ENCODE measurements at regions not wholly inside any gene's neighbourhood (a gene's known extent, or its start where the extent isn't known, plus 50 kb on each side); places are given as distances from the start of the nearest gene placed in this dataset.

DNA sequence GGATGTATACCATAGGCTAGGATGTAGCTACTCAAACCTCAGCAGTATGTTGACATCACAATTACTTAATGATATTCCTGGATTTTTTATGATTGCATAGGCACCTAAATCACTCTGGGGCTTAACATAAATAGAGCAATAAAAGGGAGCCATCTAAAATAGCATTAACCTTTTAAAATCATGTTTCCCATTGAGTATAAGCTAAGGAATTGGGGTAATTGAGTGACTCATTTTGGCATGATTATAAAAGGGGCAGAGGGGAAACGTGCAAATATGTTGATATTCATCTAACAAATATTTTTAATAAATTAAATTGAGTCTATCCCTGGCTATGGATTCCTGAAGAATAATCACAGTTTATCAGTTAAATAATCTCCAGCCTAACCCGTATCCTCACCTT is 74.0 kb upstream of the ADGRF1 start:
- no peaks in the 10 kb centered on the region for H3K27me3 ChIP-seq
- H3K4me1 ChIP-seq, result peaks cover 0 to 3% (median 0%) of the 10 kb centered on the region in 4 donors
- no peaks in the 10 kb centered on the region for H3K36me3 ChIP-seq
- no peak overlapping the region for H3K4me3 ChIP-seq
- 83 to 87% methylated on average over 2 of the region's 2 CpGs for WGBS, 2 donors
- no peak for DNase-seq (ENCODE audit: low spot score in 2 of 2)
- TF ChIP-seq EP300 (IDR thresholded peaks at IDR 0.05) (no peak), POLR2A (IDR thresholded peaks at IDR 0.05) (no peak)
- TF ChIP-seq, protein P1, sequence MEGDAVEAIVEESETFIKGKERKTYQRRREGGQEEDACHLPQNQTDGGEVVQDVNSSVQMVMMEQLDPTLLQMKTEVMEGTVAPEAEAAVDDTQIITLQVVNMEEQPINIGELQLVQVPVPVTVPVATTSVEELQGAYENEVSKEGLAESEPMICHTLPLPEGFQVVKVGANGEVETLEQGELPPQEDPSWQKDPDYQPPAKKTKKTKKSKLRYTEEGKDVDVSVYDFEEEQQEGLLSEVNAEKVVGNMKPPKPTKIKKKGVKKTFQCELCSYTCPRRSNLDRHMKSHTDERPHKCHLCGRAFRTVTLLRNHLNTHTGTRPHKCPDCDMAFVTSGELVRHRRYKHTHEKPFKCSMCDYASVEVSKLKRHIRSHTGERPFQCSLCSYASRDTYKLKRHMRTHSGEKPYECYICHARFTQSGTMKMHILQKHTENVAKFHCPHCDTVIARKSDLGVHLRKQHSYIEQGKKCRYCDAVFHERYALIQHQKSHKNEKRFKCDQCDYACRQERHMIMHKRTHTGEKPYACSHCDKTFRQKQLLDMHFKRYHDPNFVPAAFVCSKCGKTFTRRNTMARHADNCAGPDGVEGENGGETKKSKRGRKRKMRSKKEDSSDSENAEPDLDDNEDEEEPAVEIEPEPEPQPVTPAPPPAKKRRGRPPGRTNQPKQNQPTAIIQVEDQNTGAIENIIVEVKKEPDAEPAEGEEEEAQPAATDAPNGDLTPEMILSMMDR (IDR thresholded peaks at IDR 0.05), result no peak
- H3K9me3 ChIP-seq, result no peaks in the 10 kb centered on the region
- no peak overlapping the region for H3K27ac ChIP-seq

DNA sequence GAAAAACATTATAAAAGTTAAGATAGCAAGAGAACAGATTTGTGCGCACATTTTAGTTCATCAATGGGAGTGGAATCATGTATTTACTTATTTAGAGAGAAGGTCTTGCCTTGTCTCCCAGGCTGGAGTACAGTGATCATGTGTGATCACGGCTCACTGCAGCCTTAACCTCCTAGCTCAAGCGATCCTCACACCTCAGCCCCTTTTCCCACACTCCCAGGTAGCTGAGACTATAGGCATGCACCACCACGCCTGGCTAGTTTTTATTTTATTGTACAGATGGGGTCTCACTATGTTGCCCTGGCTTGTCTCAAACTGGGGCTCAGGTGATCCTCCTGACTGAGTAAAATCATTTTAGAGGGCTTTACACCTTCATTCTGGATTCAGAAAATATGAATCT is 72.3 kb upstream of the ADGRF1 start:
- Histone ChIP-seq H3K9me3 (no peaks in the 10 kb centered on the region), H3K27ac (no peak overlapping the region), H3K36me3 (no peaks in the 10 kb centered on the region), H3K4me3 (no peak overlapping the region), H3K4me1 (peaks cover 0 to 3% (median 0%) of the 10 kb centered on the region in 4 donors), H3K27me3 (no peaks in the 10 kb centered on the region)
- DNase-seq (ENCODE audit: low spot score in 2 of 2), result no peak
- TF ChIP-seq POLR2A (IDR thresholded peaks at IDR 0.05) (no peak), EP300 (IDR thresholded peaks at IDR 0.05) (no peak)
- TF ChIP-seq, protein P1 (IDR thresholded peaks at IDR 0.05), result no peak
- 89 to 91% methylated on average over 4 of the region's 4 CpGs for WGBS, 2 donors

DNA sequence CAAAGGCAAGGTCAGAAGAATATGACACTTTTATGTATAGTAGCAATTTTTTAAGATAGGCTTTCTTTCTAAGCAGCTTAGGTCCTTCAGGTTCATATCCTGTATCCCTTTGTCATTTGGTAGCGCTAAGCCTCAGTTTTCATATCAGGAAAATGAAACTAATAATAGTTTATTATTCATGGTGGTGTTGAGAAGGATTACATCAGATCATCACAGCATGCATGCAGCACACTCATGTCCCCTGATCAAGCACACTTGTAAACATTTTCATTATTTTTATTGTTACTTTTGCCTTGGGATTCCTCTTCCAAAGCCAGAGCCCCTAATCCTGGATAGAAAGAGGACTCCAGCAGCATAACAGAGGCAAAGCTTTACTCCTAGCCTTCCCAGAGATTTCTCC is 70.2 kb upstream of the ADGRF1 start:
- H3K27ac ChIP-seq, result no peak overlapping the region
- WGBS, 2 donors, result 89 to 93% methylated on average over 1 of the region's 1 CpG
- H3K36me3 ChIP-seq, result no peaks in the 10 kb centered on the region
- no peak for TF ChIP-seq POLR2A (IDR thresholded peaks at IDR 0.05)
- TF ChIP-seq EP300 (IDR thresholded peaks at IDR 0.05), result no peak
- TF ChIP-seq, protein P1 (IDR thresholded peaks at IDR 0.05), result no peak
- DNase-seq (ENCODE audit: low spot score in 2 of 2), result no peak
- H3K27me3 ChIP-seq, result no peaks in the 10 kb centered on the region
- H3K9me3 ChIP-seq, result no peaks in the 10 kb centered on the region
- no peak overlapping the region for H3K4me3 ChIP-seq
- peaks cover 0 to 3% (median 0%) of the 10 kb centered on the region in 4 donors for H3K4me1 ChIP-seq

DNA sequence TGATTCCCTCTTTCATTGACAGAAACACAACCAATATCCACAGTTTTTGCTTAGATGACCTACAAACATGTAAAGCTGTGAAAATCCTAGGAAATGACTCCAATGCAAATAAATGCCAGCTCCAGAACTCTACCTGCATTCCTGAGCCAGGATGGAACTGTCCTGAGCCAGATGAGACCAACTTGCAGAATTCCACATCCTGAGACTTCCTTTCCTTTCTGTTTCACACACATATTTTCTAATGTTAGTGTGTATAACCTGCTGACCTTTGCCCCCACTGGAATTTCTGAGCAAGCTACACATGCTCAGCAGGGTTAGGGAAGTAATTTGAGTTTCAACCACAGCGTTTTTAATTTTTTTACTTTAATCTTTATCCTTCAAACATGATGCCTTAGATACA is 69.6 kb upstream of the ADGRF1 start:
- no peak overlapping the region for H3K27ac ChIP-seq
- 22 to 27% methylated on average over 1 of the region's 1 CpG for WGBS, 2 donors
- H3K36me3 ChIP-seq, result no peaks in the 10 kb centered on the region
- no peaks in the 10 kb centered on the region for H3K9me3 ChIP-seq
- H3K4me1 ChIP-seq, result peaks cover 0 to 3% (median 0%) of the 10 kb centered on the region in 4 donors
- TF ChIP-seq, protein P1 (IDR thresholded peaks at IDR 0.05), result no peak
- TF ChIP-seq POLR2A (IDR thresholded peaks at IDR 0.05), result no peak
- TF ChIP-seq EP300 (IDR thresholded peaks at IDR 0.05), result no peak
- no peak for DNase-seq (ENCODE audit: low spot score in 2 of 2)
- H3K27me3 ChIP-seq, result no peaks in the 10 kb centered on the region
- H3K4me3 ChIP-seq, result no peak overlapping the region

DNA sequence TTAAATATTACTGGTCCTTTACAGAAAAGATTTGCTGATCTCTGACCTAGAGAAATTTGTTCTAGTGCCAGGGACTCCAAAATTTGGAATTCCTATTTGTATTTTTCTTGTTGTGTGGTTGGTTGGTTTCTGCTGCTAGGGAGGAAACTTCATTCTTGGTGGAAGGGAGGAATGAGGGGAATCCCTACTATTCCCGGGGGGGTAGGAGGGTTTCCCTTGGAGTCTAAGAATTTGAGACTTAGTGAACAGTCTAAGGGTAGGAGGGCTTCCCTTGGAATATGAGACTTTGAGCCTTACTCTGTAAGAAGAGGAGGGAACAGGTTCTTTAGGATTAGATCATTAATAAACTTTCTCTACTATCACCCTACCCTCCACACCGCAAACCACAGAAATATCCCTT is 67.1 kb upstream of the ADGRF1 start:
- DNase-seq (ENCODE audit: low spot score in 2 of 2), result no peak
- no peak overlapping the region for H3K27ac ChIP-seq
- H3K4me3 ChIP-seq, result no peak overlapping the region
- H3K36me3 ChIP-seq, result no peaks in the 10 kb centered on the region
- no peaks in the 10 kb centered on the region for H3K27me3 ChIP-seq
- TF ChIP-seq, protein P1 (IDR thresholded peaks at IDR 0.05), result no peak
- TF ChIP-seq EP300 (IDR thresholded peaks at IDR 0.05), result no peak
- TF ChIP-seq POLR2A (IDR thresholded peaks at IDR 0.05), result no peak
- WGBS, 2 donors, result 57 to 63% methylated on average over 2 of the region's 2 CpGs
- no peaks in the 10 kb centered on the region for H3K9me3 ChIP-seq
- peaks cover 0 to 3% (median 0%) of the 10 kb centered on the region in 4 donors for H3K4me1 ChIP-seq
